RWPE1 (cell line): ENCODE measurements at regions not wholly inside any gene's neighbourhood (a gene's known extent, or its start where the extent isn't known, plus 50 kb on each side); places are given as distances from the start of the nearest gene placed in this dataset.

Source experiments
- CTCF ChIA-PET: fragments of 350-600 bp; sonication (Branson Sonifier 250); formaldehyde crosslinking; extraction: SDS; loops from one replicate; lab custom pipeline; 2021; lab: Yijun Ruan, JAX
- POLR2A ChIA-PET: fragments of 400-600 bp; formaldehyde crosslinking; extraction: SDS; loops from one replicate; lab custom pipeline; 2020; ENCODE audit warnings: antibody characterized with exemption; ENCODE audit not compliant: low non-redundant PET; lab: Yijun Ruan, JAX
- DNase-seq: peaks from one replicate; pipeline ENCODE4 v3.0.0; 2012; ENCODE audit warnings: low spot score
- H3K27ac ChIP-seq: fragments of 450-650 bp; 2 replicates; pipeline ENCODE4 v1.5.1; 2017
- CTCF ChIP-seq: fragments of 450-650 bp; conservative IDR thresholded peaks from 2 replicates; pipeline ENCODE4 v1.5.1; 2017; ENCODE audit warnings: low read depth, mild to moderate bottlenecking

GRCh38 chr2:106982350-106982749 lies 96.4 kb upstream of the ST6GAL2 start:
- no peak for TF ChIP-seq CTCF
- POLR2A ChIA-PET, result no interaction called here
- no peak overlapping the region for H3K27ac ChIP-seq
- DNase-seq, result no peak
- CTCF ChIA-PET, result interaction anchor here (0.7 kb wide), 1 partner anchor 134 kb away, joined by 3 read pairs; no protein-coding TSS in a partner anchor

GRCh38 chr2:106983305-106983704 lies 97.3 kb upstream of the ST6GAL2 start:
- TF ChIP-seq CTCF, result no peak
- ChIA-PET CTCF (no interaction called here), POLR2A (no interaction called here)
- H3K27ac ChIP-seq, result no peak overlapping the region
- DNase-seq, result no peak

DNA sequence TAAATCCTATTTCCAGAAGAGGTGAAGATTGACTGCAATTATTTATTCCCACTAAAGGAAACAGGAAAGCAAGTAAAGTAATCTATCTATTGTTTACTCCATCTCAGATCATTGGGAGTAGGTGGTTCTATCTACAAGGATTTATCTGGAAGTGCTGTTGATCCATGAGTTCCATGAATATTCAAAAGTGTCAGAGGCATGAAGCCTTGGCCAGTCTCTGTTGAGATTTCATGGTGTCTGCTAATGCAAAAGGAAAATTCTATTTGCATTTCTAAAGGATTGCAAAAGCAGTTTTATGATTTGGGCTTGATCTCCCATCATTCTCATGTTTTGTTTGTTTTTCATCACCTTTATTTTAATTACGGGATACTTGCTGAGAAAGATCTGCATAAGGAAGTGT lies 102.4 kb upstream of the ST6GAL2 start:
- TF ChIP-seq CTCF, result no peak
- POLR2A ChIA-PET, result no interaction called here
- no peak overlapping the region for H3K27ac ChIP-seq
- no peak for DNase-seq
- CTCF ChIA-PET, result no interaction called here

DNA sequence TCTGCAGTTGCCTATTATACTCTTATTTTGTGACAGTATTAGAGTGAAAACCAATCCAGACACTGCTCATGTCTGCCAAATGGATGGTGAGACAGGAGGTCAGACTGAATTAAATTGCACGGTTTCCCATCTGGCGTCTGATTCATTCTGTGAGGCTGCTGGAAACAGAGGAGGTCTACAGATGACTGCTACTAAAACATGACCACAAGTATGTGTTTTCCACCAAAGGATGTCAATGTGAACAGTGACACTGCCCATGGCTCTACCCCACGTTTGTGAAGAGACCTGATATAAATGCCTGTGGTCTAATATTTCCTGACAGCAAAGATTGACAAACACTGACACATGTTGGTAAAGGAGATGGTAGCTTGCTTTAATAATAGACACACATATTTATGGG lies 104.3 kb upstream of the ST6GAL2 start:
- no peak overlapping the region for H3K27ac ChIP-seq
- TF ChIP-seq CTCF, result no peak
- POLR2A ChIA-PET, result no interaction called here
- CTCF ChIA-PET, result no interaction called here
- DNase-seq, result no peak

GRCh38 chr2:106991866-106992265 lies 105.9 kb upstream of the ST6GAL2 start:
- ChIA-PET POLR2A (no interaction called here), CTCF (no interaction called here)
- no peak overlapping the region for H3K27ac ChIP-seq
- TF ChIP-seq CTCF, result no peak
- DNase-seq, result no peak

GRCh38 chr2:106995556-106995955 lies 109.6 kb upstream of the ST6GAL2 start:
- DNase-seq, result no peak
- ChIA-PET POLR2A (no interaction called here), CTCF (interaction anchor here (0.6 kb wide), 1 partner anchor 813 kb away, joined by 3 read pairs; no protein-coding TSS in a partner anchor)
- no peak for TF ChIP-seq CTCF
- no peak overlapping the region for H3K27ac ChIP-seq
